IPS-NIHi7 (cell line): ENCODE measurements at regions not wholly inside any gene's neighbourhood (a gene's known extent, or its start where the extent isn't known, plus 50 kb on each side); places are given as distances from the start of the nearest gene placed in this dataset.

Experiments
- DNase-seq: peaks from one replicate; pipeline ENCODE4 v3.0.0; 2012; ENCODE audit warnings: mixed read lengths; ENCODE audit errors: extremely low spot score

DNA sequence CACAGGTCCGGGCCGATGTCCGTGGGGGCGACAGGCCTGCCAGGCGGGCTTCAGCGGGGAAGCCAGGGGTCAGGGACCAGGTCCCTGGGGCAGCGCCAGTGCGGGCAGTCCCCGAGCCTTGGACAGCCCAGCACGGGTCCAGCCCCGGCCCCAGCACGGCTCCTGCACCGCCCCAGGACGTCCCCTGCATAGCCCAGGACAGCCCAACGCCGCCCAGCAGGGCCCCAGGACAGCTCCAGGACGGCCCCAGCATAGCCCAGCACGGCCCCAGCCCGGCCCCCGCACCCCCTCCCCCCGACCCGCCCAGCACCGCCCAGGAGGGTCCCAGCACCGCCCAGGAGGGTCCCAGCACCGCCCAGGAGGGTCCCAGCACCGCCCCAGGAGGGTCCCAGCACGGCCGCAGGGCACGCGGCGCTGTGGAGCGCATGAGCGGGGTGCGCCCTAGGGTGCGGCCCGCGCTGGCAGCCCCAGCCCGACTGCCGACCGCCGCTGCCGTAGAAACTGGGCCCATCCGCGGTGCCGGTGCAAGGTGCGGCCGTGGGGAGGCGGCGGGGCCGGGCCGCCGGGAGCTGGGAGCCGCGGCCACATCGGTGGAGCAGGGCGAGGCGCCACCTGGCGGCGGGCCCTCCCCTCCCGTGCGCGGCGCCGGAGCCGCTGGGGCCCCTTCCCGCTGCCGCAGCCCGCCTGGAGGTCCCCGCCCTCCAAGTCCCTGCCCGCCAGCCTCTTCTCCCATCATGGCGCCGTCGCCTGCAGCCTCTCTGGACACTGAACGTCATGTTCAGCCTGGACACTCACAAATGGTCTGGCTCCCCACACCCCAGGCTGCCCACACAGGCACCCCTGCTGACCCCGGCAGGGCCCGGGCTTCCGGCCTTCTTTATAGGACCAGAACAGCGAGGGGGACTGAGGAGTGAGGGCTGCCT, 106.8 kb upstream of the NKX1-1 start:
- peak; percentile 90 for DNase-seq

DNA sequence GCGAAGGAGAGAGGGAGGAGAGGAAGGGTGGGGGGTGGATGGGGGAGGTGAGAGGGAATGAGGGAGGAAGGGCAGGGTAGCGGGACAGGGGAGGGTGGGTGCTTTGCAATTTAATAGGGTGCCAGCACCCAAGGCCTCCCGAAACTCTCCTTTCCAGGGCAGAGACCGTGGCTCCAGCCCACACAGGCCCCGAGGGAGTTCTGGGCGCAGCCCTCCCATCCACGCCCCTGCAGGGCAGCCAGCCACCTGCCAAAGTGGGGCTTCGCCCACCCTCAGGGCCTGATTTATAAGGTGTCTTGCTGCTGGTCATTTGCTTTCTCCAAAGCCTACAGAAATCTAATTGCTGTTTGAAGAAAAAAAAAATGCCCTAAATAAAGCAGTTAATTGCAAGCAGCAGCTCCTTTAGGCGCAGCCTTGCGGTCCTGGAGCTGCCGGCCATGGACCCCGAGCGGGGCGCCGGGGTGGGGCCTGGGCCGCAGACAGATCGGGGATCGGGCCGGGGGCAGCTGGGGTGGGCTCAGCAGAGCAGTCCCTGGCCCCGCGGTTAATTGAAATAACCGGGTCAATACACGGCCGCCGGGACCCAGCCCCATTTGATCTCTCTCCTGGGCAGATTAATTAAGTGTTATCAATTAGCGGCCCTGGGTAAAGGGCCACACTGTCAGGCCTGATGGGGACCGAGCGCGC, 106.0 kb upstream of the NKX1-1 start:
- no peak for DNase-seq

DNA sequence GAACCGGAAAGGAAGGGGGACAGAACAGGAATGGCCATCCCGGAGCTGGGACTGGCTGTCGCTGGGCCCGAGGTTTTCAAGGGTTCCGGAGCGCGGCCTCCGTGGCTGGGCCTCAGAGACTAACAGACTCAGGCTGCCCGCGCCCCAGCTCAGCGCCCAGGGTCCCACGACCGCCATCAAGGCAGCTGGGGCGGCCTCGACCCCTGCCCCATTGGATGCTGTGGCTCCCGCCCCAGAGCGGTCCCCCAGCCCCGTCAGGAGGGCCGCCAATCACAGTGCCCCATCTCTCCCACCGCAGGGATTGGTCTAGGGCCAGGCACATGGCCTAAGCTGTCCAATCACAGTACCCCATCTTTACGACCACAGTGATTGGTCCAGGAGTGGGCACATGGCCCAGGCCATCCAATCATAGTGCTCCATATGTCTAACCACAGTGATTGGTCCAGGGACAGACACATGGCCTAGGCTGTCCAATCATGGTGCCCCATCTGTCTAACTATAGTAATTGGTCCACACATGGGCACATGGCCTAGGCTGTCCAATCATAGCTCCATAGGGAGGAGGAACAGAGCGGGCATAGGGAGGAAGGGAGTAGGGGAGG, 105.3 kb upstream of the NKX1-1 start:
- peak; percentile 61 for DNase-seq

DNA sequence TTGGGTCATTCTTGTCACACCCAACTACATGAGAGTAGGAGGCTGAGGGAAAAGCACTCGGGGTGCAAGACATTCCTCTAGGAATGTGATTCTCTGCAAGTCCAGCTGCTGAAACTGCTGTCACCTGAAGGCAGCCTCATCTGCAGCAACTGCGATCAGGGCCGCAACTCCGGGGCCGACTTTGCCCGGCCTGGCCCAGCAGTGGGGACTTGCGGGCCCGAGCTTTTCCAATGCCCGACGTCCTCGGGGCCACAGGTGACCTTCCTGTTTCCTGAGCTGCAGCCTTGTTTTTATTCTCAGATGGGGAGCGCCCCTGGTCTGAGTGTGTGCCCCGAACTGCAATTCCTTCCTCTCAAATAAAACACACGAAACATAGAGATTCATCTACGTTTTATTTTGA, 104.7 kb upstream of the NKX1-1 start:
- DNase-seq: no peak

DNA sequence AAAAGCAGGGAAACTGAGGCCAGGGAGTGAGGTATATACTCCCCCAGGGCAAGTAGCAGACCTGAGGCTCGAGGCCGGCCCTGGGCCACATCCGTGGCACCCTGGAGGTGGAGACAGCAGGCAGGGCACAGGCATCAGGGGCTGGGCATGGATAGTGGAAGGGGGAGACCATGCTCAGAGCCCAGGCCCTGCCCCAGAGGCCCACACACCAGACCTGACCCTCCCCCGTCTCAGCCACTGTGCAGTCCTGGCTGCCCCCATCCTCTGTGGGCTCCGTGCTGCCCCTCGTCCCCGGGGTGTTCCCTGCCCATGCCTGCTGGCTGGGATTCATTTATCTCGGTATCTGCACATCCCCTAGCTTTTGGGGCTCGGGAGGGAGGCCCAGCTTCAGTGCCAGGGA, 103.1 kb upstream of the NKX1-1 start:
- no peak for DNase-seq

DNA sequence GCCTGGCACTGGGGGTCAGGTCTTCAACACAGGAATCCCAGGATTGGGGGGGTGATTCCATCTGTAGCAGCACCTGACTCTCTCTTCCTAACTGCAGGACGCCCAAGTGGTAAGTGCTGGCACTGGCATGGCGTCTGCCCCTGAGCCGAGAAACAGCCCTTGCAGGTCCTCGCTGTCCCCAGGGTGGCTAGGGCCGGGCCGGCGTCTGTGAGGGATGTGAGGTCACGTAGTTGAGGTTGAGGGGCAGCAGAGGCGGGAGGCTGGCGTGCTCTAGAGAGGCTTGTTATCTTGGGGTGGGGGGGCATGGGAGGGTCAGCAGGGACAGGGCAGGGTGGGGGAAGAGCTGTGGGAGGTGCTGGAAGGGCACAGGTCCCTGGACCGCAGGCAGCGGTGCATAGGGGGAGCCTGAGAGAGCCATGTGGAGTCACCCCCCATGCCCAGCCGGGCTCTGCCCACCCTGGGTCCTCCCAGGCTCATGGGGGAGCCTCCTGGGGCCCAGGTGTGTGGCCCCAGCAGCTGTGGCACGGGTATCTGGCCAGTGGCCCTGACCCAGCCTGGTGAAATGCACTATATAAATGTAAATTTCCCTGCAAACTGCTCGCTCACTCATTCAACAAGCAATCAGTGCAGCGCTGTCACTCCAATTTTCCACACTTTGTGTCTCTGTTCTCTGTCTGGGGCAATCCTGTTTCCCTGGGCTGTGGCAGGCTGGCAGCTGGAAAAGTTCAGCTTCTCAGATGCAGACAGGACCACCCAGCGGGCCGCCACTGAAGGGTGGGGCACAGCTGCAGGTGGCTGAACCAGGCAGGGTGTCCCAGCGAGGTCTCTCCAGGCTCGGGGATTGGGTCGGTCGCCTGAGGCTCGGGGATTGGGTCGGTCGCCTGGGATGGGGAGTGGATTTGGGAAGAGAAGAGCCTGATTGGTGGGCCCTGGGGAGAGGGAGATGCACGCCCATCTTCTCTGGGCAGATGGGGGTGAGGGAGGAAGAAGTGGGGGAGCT, 102.2 kb upstream of the NKX1-1 start:
- no peak for DNase-seq

DNA sequence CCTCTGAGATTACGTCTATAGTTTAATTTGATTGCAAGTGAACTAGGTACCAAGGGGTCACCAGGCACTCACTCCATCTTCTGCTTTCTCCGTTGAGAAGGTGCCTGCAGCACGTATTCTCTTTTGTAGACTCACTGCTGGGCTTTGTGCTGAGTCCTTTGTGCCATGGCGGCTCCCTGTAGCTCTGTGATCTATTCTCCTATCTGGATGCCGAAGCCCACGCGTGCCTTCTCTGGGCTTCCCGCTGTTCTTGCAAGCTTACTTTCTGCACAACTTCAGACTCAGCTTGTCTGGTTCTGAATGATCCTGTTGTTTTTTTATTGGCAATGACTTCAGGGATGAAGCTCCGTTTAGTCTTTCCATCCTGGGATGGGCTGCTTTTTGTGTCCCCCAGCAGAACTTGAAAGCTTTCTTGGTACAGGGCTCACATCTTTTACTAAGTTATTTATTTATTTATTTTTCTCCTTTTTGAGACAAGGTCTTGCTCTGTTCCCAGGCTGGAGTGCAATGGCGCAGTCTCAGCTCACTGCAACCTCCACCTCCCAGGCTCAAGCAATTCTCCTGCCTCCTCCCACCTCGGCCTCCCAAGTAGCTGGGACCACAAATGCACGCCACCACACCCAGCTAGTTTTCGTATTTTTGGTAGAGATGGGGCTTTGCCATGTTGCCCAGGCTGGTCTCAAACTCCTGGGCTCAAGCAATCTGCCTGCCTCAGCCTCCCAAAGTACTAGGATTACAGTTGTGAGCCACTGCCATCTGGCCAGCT, 100.9 kb upstream of the NKX1-1 start:
- no peak for DNase-seq

DNA sequence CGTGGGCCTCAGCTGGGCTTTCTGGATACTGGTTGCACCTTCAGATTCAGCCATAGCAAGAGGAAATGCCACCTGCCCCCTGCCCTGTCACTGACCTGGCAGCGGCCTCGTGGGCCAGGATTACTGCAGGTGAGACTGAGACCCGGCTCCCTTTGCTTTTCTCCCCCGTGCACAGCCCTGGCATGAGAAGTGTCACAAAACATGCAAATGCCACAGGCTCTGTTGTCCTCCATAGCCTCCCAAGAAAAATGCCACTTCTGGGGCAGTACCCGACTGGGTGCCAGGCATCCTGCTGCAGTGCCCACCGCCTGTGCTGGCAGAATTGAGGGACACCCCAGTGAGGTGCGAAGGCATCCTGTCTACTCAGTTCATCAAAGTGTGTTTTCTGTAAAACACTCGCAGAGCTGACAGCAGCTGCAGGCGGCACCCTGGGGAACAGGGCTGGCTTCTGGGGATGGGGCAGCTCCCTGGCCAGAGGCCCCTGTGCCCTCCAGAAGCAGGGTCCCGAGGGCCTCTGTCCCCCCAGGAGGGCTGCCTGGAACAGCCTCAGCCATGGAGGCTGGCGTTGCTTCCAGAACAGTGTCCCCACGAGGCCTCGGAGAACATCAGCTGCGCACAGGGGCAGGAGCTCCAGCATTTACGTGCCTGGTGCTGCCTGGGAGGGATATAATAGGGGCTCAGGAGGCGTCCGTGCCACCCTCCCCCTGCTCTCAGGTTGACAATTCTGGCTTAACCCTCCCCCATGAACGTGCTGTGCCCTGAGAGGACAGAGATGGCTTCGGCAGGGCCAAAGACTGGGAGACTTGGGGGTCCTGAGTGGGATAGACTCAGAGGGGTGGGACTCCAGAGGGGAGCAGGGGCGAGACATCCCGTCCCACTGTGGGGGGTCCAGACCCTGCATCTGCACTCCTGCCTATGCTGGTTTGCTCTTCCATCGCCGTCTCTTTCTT, 99.5 kb upstream of the NKX1-1 start:
- no peak for DNase-seq

DNA sequence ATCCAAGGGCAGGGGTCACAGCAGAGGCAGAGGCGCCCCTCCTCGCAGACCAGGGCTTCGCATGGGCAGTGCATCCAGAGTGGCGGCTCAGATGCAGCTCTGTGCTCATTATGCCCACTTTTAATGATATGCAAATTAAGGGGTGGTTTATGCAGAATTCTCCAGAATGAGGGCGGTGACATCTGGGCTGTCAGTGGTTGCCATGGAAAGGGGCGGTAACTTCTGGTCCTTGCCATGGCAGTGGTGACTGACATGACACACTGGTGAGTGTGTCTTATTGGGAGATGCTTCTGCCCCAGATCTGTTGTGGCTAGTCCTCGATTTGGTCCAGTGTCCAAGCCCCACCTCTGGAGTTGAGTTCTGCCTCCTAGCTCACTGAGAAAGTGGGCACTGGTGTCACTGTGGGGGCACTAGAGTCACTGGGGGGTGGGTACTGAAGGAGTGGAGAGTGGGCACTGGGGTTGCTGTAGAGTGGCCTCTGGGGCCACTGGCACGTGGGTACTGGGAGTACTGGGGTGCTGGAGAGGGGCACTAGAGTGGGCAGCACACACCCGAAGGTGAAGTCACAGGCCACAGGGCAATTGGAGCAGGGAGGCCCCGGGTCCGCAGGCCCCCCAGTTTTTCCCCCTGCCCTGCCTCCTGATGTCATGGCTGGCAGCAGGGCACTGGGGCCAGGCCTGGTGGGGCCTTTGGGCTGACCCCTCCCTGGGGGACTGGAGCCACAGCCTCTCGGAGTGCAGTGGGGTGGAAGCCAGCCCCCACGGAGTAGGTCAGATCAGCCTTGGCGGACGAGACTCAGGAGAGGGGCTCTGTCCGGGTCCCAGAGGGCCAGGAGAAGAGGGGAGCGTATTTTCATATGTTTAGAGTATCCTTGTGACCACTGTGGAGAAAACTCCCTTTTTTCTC, 98.6 kb upstream of the NKX1-1 start:
- no peak for DNase-seq

DNA sequence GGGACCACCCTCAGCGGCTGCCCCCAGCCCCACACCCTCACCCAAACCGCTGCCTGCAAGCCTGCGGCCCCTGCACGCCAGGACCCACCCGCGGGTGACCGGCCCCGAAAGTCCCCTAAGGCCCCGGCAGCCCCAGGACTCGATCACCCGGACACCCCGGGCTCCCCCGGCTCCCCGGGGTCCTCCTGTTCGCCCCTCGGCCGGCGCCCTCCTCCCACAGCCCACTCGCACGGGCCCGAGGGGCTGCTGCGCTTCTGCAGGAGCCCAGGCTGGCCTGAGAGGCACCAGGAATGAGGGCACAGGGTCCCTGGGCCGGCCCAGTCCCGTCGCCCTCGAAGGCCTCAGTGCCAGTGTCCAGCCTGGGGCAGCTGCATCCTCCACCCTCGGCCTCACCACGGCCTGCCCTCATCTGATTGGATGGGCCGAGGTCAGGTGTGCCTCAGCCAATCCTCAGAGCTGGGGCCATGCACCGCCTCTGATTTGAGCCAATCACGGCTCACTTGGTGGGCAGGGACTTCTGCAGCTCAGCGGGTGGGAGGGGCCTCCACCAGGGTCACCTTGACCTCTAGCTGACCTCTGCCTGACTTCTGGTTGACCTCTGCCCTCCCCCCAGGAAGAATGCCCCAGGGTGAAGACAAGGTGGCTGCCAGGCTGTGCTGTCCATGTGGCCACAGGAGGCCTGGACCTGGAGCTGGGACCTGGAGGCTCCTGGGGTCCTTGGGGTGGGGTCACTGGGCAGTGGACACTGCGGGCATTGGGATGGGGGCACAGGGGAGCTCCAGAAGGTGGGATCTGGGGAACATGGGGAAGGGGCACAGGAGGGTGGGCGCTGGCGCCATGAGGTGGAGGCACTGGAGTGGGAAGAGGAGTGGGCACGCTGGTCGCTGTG, 97.6 kb upstream of the NKX1-1 start:
- DNase-seq: no peak

DNA sequence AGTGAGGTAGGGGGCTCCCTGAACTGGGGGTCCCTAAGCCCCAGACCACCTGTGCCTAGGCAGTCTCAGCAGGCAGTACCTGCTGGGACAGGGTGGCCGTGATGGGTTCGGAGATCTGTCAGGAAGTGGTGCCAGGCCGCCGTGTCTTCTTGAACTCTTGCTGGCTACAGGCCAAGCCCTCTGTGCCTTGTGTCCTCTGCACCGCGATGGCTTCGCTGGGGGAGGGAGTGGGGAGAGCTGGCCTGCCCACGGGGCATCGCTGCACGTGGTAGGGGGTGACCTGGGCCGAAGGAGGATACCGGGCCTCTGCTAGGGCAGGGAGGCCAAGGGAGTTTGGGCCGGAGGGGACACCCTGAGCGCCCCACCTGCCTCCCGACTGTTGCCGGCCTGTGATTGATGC, 96.7 kb upstream of the NKX1-1 start:
- no peak for DNase-seq

DNA sequence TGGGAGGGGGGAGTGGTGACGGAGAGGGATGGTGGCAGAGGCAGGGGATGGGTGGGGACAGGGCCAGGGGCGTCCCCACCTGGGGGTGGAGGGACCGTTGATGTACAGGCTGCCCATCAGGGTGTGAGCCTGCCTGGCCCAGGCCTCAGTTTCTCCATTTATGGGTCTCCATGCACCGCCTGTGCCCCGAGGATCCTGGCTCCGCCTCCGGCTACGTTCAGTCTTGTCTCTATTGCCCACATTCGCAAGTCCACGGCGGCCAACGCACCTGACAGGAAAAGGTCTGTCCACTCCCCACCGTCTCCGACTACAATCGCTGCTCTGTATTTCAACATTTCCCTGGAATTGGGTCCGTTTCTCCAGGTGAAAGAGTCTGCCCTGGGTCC, 96.3 kb upstream of the NKX1-1 start:
- DNase-seq: no peak

DNA sequence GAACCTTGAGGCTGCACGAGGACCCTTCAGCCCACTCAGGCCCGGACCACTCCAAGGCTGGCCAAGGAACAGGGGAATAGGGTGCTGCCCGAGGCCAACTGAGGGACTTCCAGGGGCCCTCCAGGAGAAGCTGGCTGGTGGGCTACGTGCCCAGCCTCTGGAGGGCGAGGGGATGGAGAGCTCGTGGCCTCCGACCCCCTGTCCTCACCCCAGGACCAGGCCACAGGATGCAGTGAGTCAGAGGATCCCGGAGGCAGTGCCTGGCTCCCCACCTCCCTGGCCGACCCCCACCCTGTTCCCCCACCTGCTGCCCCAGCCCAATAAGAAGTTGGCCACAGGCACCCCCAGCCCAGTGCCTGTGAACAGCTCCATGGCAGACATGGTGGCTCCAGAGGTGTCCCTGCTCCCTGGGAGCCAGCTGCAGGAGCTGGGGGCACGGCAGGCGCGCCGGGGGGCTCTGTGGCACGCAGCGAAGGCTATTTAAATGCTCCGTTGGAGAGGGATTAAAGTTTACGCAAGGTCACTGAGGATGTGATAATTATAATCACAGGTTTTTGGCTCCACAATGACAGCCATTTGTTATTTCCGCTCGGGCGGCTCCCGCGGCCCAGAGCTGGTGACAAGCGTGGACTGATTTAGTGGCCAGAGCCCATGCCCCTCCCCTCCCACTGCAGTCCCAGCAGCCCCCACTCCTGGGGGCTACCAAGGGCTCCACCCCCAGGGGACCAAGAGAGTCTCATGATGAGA, 95.7 kb upstream of the NKX1-1 start:
- DNase-seq: no peak

DNA sequence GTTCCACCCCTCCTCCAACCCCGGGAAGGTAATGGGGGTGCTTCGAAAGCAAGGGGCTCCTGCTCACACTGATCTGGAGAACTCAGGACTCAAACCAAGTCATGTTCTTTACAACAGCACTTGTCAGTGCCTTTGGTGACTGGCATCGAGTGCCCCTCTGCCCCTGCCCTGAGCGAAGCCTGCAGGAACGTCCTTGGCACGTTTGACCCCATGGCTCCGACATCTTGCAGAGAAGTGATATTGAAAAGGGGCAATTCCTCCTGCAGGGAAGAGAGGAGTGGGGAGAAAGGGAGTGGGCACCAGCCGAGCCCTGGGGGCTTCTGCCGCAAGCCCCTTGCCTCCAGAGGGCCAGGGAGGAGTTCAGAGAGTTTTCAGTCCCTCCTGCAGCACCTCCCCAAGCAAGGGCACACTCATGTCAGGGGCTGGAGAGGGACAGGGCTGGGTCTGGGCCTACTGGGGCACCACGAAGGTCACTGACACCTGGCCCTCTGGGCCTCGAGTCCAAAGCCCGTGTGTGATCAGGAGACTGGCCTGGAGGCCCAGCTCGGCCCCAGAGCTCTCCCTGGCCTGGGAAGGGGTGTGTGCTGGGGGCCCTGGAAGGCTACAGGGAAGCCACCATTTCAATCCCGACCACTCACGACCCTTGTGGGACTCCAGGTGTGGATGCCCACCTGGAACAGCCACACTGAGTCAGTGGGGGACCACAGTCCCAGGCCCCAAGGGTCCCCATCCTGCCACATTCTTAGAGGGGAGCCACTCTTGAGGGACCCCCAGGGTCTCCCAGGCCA, 94.9 kb upstream of the NKX1-1 start:
- no peak for DNase-seq

DNA sequence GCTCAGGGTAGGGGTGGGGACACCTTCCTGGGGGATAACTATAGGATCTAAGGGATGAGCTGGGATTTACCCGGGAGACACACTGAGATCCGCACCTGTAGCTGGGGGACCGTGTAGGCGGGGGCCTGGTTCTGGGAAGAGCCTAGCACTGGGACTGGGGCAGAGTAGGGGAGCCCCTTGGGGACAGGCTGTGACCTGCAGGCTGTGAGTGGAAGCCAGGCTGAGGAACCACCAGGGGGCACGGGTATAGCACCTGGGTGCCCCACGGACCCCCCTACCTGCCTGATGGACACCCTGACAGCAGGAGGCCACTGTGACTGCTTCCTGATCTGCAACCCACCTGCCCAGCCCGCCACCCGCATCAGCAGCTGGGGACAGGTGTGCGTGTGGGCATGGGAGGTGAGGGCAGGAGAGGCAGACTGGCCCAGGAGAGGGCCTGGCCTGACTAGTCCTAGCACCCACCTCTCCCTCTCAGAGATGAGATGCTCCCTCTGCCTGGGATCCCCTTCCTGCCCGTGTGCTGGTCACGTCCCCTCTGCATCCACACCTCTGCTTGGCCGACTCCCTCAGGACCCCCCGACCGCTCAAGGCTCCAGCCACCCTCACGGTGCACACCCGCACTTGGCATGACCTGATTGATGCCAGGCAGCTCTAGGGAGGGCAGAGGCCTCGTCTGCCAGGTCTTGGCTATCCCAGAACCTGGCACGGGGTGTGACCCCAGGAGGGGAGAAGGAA, 94.2 kb upstream of the NKX1-1 start:
- DNase-seq: no peak
